HG03520 (cell line): ENCODE measurements at regions not wholly inside any gene's neighbourhood (a gene's known extent, or its start where the extent isn't known, plus 50 kb on each side); places are given as distances from the start of the nearest gene placed in this dataset.
"Not testable (repeated sequence)": the region's sequence is repeated elsewhere in the genome, so short reads cannot be mapped to it uniquely, and the experiment has no call there.

Experiments used
- ATAC-seq: cut with Tn5 transposase; IDR thresholded peaks from one replicate; pipeline ENCODE4 v1.9.1; 2021; ENCODE audit warnings: mild to moderate bottlenecking, moderate library complexity; ENCODE audit not compliant: unreplicated experiment

- no peak for ATAC-seq
Measured at GRCh38 chr14:51443195-51444018, 203.4 kb downstream of the TMX1 start.

GRCh38 chr14:51444353-51445000 is 204.4 kb downstream of the TMX1 start:
- ATAC-seq: no peak

- ATAC-seq: no peak
Measured at GRCh38 chr14:51445001-51445390, 204.9 kb downstream of the TMX1 start.

- no peak for ATAC-seq
Measured at GRCh38 chr14:51446771-51447170, 204.9 kb upstream of the FRMD6 start.

GRCh38 chr14:51447411-51447810 is 204.3 kb upstream of the FRMD6 start:
- ATAC-seq: no peak

GRCh38 chr14:51448831-51449670 is 202.7 kb upstream of the FRMD6 start:
- no peak for ATAC-seq

- ATAC-seq: no peak
Measured at GRCh38 chr14:51449681-51450080, 202.0 kb upstream of the FRMD6 start.

GRCh38 chr14:51451561-51451960 is 200.1 kb upstream of the FRMD6 start:
- ATAC-seq: no peak

GRCh38 chr14:51453869-51454268 is 197.8 kb upstream of the FRMD6 start:
- ATAC-seq: no peak

GRCh38 chr14:51454351-51454750 is 197.4 kb upstream of the FRMD6 start:
- no peak for ATAC-seq

- ATAC-seq: no peak
Measured at GRCh38 chr14:51455041-51455835, 196.5 kb upstream of the FRMD6 start.

- ATAC-seq: no peak
Measured at GRCh38 chr14:51457843-51458562, 193.7 kb upstream of the FRMD6 start.

- no peak for ATAC-seq
Measured at GRCh38 chr14:51458563-51458955, 193.2 kb upstream of the FRMD6 start.

GRCh38 chr14:51460011-51460410 is 191.7 kb upstream of the FRMD6 start:
- no peak for ATAC-seq

GRCh38 chr14:51462182-51462581 is 189.5 kb upstream of the FRMD6 start:
- no peak for ATAC-seq

- no peak for ATAC-seq
Measured at GRCh38 chr14:51462706-51463105, 189.0 kb upstream of the FRMD6 start.

GRCh38 chr14:51463461-51463860 is 188.2 kb upstream of the FRMD6 start:
- ATAC-seq: no peak

- ATAC-seq: no peak
Measured at GRCh38 chr14:51464411-51464810, 187.3 kb upstream of the FRMD6 start.

GRCh38 chr14:51465486-51465885 is 186.2 kb upstream of the FRMD6 start:
- no peak for ATAC-seq

- not testable (repeated sequence) for ATAC-seq
Measured at GRCh38 chr14:51467392-51467791, 184.3 kb upstream of the FRMD6 start.
